ENCODE measurements at regions not wholly inside any gene's neighbourhood (a gene's known extent, or its start where the extent isn't known, plus 50 kb on each side); places are given as distances from the start of the nearest gene placed in this dataset.
A peak's percentile ranks its signal among the peaks of the same experiment; 100 is the strongest.

GRCh38 chr10:3472287-3473051 lies 299.9 kb upstream of the PITRM1 start:
- no peak for TF ChIP-seq CTCF (IDR thresholded peaks at IDR 0.05; ENCODE audit: low read length, missing control alignments)
- DNase-seq (ENCODE audit: low read depth) = peak; percentile 50
- H3K4me3 ChIP-seq (replicated peaks; ENCODE audit: low read depth, low read length) = no peak overlapping the region

GRCh38 chr10:3471927-3472286 lies 299.3 kb upstream of the PITRM1 start:
- TF ChIP-seq CTCF (IDR thresholded peaks at IDR 0.05; ENCODE audit: low read length, missing control alignments) = no peak
- no peak overlapping the region for H3K4me3 ChIP-seq (replicated peaks; ENCODE audit: low read depth, low read length)
- DNase-seq (ENCODE audit: low read depth) = no peak

- DNase-seq (ENCODE audit: low read depth) = no peak
- no peak for TF ChIP-seq CTCF (IDR thresholded peaks at IDR 0.05; ENCODE audit: low read length, missing control alignments)
- no peak overlapping the region for H3K4me3 ChIP-seq (replicated peaks; ENCODE audit: low read depth, low read length)
These were observed 298.9 kb upstream of the PITRM1 start for GRCh38 chr10:3471472-3471871.

- H3K4me3 ChIP-seq (replicated peaks; ENCODE audit: low read depth, low read length) = no peak overlapping the region
- no peak for DNase-seq (ENCODE audit: low read depth)
- no peak for TF ChIP-seq CTCF (IDR thresholded peaks at IDR 0.05; ENCODE audit: low read length, missing control alignments)
These were observed 297.6 kb upstream of the PITRM1 start for GRCh38 chr10:3470191-3470590.

GRCh38 chr10:3469639-3470020 lies 297.0 kb upstream of the PITRM1 start:
- no peak for TF ChIP-seq CTCF (IDR thresholded peaks at IDR 0.05; ENCODE audit: low read length, missing control alignments)
- H3K4me3 ChIP-seq (replicated peaks; ENCODE audit: low read depth, low read length) = no peak overlapping the region
- peak; percentile 56 for DNase-seq (ENCODE audit: low read depth)

- TF ChIP-seq CTCF (IDR thresholded peaks at IDR 0.05; ENCODE audit: low read length, missing control alignments) = no peak
- no peak overlapping the region for H3K4me3 ChIP-seq (replicated peaks; ENCODE audit: low read depth, low read length)
- DNase-seq (ENCODE audit: low read depth) = peak; percentile 96
These were observed 296.5 kb upstream of the PITRM1 start for GRCh38 chr10:3468919-3469638.
